ENCODE measurements at regions not wholly inside any gene's neighbourhood (a gene's known extent, or its start where the extent isn't known, plus 50 kb on each side); places are given as distances from the start of the nearest gene placed in this dataset.

GRCh38 chr5:123940416-123940815 lies 428.4 kb downstream of the CSNK1G3 start:
- TF ChIP-seq TCF4 (CRISPR knock-in tag; IDR thresholded peaks at IDR 0.05; ENCODE audit: borderline replicate concordance) (no peak), SNAI2 (CRISPR knock-in tag; IDR thresholded peaks at IDR 0.05) (no peak), ZFP30 (CRISPR knock-in tag; IDR thresholded peaks at IDR 0.05) (no peak), ZNF8 (CRISPR knock-in tag; IDR thresholded peaks at IDR 0.05) (no peak), TOX (CRISPR knock-in tag; IDR thresholded peaks at IDR 0.05; ENCODE audit: borderline replicate concordance) (no peak)
